PFSK-1 (cell line): ENCODE measurements at regions not wholly inside any gene's neighbourhood (a gene's known extent, or its start where the extent isn't known, plus 50 kb on each side); places are given as distances from the start of the nearest gene placed in this dataset.

Source experiments
- FOXP2 ChIP-seq: optimal IDR thresholded peaks from 2 replicates; pipeline ENCODE3; 2011; ENCODE audit warnings: borderline replicate concordance, control low read depth, inconsistent platforms; ENCODE audit not compliant: insufficient read depth; ENCODE audit errors: extremely low read length, extremely low read depth
- POLR2AphosphoS5 ChIP-seq: IDR thresholded peaks from 2 replicates; pipeline ENCODE4 v1.6.1; 2012; ENCODE audit warnings: low read depth, mild to moderate bottlenecking, control low read depth, low read length, moderate library complexity
- REST ChIP-seq, 2 experiments: IDR thresholded peaks; 2 replicates each; pipeline versions ENCODE4 v1.6.1 to v1.8.0; 2011 to 2012; ENCODE audit warnings: low read depth in 2 of 2, low read length in 2 of 2, control low read depth in 1 of 2, inconsistent platforms in 1 of 2, mild to moderate bottlenecking in 1 of 2, moderate library complexity in 1 of 2; ENCODE audit not compliant: insufficient read depth in 1 of 2
- SIN3A ChIP-seq: IDR thresholded peaks from 2 replicates; pipeline ENCODE4 v1.6.1; 2012; ENCODE audit warnings: mild to moderate bottlenecking, low read length, moderate library complexity, borderline replicate concordance; ENCODE audit not compliant: insufficient read depth
- TAF1 ChIP-seq: IDR thresholded peaks from 2 replicates; pipeline ENCODE4 v1.6.1; 2012; ENCODE audit warnings: low read length, control low read depth, borderline replicate concordance; ENCODE audit not compliant: insufficient read depth

GRCh38 chr5:174166231-174167079 lies 120.9 kb downstream of the NSG2 start:
- TF ChIP-seq REST (IDR thresholded peaks at IDR 0.05; ENCODE audit: insufficient read depth in 1 of 2, low read depth in 2 of 2, low read length in 2 of 2) (no peak), POLR2AphosphoS5 (no peak), TAF1 (no peak), SIN3A (no peak), FOXP2 (no peak)
